ENCODE measurements at regions not wholly inside any gene's neighbourhood (a gene's known extent, or its start where the extent isn't known, plus 50 kb on each side); places are given as distances from the start of the nearest gene placed in this dataset.

GRCh38 chr2:16057661-16058060 is 117.3 kb downstream of the MYCN start:
- DNase-seq, result no peak

GRCh38 chr2:16055848-16056580 is 115.7 kb downstream of the MYCN start:
- DNase-seq, result peak; percentile 40

GRCh38 chr2:16053437-16054257 is 113.3 kb downstream of the MYCN start:
- DNase-seq, result no peak

GRCh38 chr2:16052571-16053052 is 112.3 kb downstream of the MYCN start:
- DNase-seq, result peak; percentile 4

GRCh38 chr2:16051841-16052564 is 111.7 kb downstream of the MYCN start:
- no peak for DNase-seq

GRCh38 chr2:16050908-16051489 is 110.6 kb downstream of the MYCN start:
- DNase-seq, result no peak

GRCh38 chr2:16050261-16050907 is 110.0 kb downstream of the MYCN start:
- DNase-seq, result no peak

GRCh38 chr2:16049406-16049805 is 109.1 kb downstream of the MYCN start:
- no peak for DNase-seq

- DNase-seq, result no peak
Observed at GRCh38 chr2:16048466-16048865, 108.1 kb downstream of the MYCN start.

- DNase-seq, result no peak
Observed at GRCh38 chr2:16047701-16048100, 107.4 kb downstream of the MYCN start.

GRCh38 chr2:16046649-16047048 is 106.3 kb downstream of the MYCN start:
- no peak for DNase-seq

GRCh38 chr2:16045653-16046352 is 105.5 kb downstream of the MYCN start:
- DNase-seq, result no peak

GRCh38 chr2:16044946-16045456 is 104.7 kb downstream of the MYCN start:
- DNase-seq, result no peak

GRCh38 chr2:16043627-16044026 is 103.3 kb downstream of the MYCN start:
- DNase-seq, result no peak

- DNase-seq, result peak; percentile 1
Observed at GRCh38 chr2:16043192-16043591, 102.8 kb downstream of the MYCN start.

- DNase-seq, result no peak
Observed at GRCh38 chr2:16042201-16042700, 101.9 kb downstream of the MYCN start.

- no peak for DNase-seq
Observed at GRCh38 chr2:16040271-16041010, 100.1 kb downstream of the MYCN start.

GRCh38 chr2:16039823-16040222 is 99.5 kb downstream of the MYCN start:
- no peak for DNase-seq

- DNase-seq, result no peak
Observed at GRCh38 chr2:16039055-16039454, 98.7 kb downstream of the MYCN start.

- no peak for DNase-seq
Observed at GRCh38 chr2:16038621-16039020, 98.3 kb downstream of the MYCN start.
